ENCODE measurements at regions not wholly inside any gene's neighbourhood (a gene's known extent, or its start where the extent isn't known, plus 50 kb on each side); places are given as distances from the start of the nearest gene placed in this dataset.
"Not testable (repeated sequence)": the region's sequence is repeated elsewhere in the genome, so short reads cannot be mapped to it uniquely, and the experiment has no call there.

DNA sequence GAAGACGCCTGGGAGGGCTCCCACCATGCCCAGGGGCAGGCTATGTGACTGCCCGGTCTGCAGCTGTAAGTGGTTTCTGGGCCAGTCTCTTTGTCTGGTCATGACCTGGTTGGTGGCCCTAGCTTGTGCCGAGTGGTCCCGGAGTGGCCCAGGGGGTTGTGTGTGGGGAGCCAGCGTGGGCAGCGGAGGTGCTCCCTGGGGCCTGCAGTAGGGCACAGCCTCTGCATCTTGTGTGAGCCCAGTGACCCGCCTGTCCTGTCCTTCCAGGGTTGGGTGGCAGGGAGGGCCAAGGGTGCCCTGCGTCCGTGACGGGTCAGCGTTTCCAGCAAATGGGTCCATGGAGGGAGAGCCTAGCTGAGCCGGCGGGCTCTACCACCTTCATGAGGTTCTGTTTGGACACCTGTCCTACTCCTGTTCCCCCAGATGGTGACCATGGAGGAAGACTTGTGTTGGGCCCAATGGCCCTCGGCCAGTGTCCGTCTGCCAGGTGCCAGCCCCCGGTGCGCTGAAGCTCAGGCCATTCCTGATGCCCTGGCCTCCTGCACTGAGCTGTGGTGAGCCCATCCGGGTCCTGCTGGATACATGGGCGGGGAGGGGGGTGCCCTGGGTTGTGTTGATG is 215.4 kb downstream of the SNRPN start:
- no peak for DNase-seq (ENCODE audit: low read depth)
- TF ChIP-seq, protein P1, sequence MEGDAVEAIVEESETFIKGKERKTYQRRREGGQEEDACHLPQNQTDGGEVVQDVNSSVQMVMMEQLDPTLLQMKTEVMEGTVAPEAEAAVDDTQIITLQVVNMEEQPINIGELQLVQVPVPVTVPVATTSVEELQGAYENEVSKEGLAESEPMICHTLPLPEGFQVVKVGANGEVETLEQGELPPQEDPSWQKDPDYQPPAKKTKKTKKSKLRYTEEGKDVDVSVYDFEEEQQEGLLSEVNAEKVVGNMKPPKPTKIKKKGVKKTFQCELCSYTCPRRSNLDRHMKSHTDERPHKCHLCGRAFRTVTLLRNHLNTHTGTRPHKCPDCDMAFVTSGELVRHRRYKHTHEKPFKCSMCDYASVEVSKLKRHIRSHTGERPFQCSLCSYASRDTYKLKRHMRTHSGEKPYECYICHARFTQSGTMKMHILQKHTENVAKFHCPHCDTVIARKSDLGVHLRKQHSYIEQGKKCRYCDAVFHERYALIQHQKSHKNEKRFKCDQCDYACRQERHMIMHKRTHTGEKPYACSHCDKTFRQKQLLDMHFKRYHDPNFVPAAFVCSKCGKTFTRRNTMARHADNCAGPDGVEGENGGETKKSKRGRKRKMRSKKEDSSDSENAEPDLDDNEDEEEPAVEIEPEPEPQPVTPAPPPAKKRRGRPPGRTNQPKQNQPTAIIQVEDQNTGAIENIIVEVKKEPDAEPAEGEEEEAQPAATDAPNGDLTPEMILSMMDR (IDR thresholded peaks at IDR 0.05; ENCODE audit: insufficient read depth, low read depth, low read length, missing control alignments), result no peak
- no peak overlapping the region for H3K4me3 ChIP-seq (ENCODE audit: low read depth, low read length)

DNA sequence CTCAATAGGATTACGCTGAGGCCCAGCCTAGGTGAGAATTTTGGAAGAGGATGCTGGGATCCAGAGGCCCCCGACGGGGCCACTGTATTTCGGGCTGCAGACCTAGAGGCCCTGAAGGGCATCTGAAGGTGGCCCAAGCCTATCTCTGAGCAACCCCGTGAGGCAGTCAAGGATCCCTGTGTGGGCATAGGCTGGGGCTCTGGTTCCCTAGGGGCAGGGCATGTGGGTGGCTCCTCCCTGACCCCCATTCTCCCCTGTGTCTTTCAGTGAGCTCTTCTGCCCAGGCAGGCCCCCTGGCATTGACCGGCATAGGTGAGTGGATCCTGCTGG is 216.0 kb downstream of the SNRPN start:
- TF ChIP-seq, protein P1 (IDR thresholded peaks at IDR 0.05; ENCODE audit: insufficient read depth, low read depth, low read length, missing control alignments), result no peak
- DNase-seq (ENCODE audit: low read depth), result no peak
- H3K4me3 ChIP-seq (ENCODE audit: low read depth, low read length), result no peak overlapping the region

DNA sequence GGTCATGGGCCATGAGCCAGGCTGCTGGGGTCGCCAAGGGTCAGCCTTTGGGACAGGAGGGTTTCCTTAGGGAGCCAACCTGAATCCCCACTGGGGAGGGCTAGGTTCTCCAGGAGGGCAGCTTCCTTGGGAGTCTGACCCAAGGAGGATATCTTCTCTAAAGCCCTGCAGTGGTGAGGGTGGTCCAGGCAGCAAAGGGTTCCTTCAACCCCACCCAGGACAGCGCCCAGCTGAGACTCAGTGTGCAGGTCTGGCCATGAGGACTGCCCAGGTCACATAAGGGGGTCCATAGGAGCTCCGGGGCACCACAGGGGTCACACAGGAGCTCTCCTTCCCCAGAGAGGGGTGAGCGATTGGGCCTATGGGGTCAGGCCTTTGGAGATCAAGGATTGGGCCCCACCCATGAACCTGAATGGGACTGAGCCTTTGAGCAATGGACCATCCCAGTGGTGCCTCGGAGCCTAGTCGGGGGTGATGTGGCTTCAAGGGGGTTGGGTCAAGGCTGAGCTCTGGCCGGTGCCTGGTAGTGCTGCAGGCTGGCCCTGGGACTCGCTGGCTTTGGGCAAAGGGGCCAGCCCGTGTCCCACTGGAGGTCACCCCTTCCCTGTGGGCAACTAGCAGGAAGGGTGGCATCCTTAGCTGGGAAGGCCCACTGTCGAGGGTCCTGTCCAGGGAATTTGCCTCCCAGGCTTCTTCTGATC is 216.5 kb downstream of the SNRPN start:
- TF ChIP-seq, protein P1 (IDR thresholded peaks at IDR 0.05; ENCODE audit: insufficient read depth, low read depth, low read length, missing control alignments), result no peak
- DNase-seq (ENCODE audit: low read depth), result no peak
- no peak overlapping the region for H3K4me3 ChIP-seq (ENCODE audit: low read depth, low read length)

DNA sequence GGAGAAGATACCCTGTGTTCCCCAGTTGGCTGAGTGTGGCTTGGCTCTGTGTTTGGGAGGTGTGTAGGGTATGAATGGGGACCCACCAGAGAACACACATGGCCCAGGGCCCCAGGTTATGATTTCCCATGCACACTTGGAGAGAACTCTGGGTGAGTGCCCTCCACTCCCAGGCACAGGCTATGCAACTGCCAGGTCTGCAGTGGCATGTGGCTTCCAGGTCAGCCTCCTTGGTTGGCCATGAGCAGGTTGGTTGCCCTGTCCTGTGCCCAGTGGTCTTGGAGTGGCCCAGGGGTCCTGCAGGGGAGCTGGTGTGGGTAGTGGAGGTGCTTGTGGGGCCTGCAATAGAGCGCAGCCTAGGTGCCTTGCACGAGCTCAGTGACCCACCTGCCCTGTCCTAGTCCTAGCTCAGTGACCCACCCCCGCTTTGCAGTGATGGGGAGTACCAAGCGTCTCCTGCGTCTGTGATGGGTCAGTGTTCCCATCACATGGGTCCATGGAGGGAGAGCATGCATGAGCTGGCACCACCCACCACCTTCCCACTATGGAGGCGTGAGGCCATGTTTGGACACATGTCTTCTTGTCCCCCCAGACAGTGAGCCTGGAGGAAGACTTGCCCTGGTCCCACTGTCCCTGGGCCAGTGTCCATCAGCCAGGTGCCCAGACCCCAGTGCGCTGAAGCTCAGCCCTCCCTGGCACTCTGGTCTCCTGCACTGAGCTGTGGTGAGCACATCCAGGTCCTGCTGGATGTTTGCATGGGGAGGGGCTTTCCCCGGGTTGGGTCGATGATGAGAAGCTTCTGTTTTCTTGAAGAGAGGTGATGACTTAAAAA is 217.3 kb downstream of the SNRPN start:
- no peak overlapping the region for H3K4me3 ChIP-seq (ENCODE audit: low read depth, low read length)
- no peak for DNase-seq (ENCODE audit: low read depth)
- TF ChIP-seq, protein P1 (IDR thresholded peaks at IDR 0.05; ENCODE audit: insufficient read depth, low read depth, low read length, missing control alignments), result no peak

DNA sequence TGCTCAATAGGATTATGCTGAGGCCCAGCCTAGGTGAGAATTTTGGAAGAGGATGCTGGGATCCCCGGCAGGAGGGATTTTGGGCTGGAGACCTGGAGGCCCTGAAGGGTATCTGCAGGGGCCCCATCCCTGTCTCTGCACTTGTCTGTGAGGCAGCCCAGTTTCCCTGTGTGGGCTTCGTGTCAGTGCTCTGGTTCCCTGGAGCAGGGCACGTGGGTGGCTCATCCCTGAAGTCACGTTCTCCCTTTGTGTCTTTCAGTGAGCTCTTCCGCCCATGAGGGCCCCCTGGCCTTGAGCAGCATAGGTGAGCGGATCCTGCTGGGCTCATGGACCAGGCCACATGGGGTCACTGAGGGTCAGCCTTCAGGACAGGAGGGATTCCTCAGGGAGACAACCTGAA is 217.9 kb downstream of the SNRPN start:
- H3K4me3 ChIP-seq (ENCODE audit: low read depth, low read length), result no peak overlapping the region
- no peak for DNase-seq (ENCODE audit: low read depth)
- TF ChIP-seq, protein P1 (IDR thresholded peaks at IDR 0.05; ENCODE audit: insufficient read depth, low read depth, low read length, missing control alignments), result no peak

DNA sequence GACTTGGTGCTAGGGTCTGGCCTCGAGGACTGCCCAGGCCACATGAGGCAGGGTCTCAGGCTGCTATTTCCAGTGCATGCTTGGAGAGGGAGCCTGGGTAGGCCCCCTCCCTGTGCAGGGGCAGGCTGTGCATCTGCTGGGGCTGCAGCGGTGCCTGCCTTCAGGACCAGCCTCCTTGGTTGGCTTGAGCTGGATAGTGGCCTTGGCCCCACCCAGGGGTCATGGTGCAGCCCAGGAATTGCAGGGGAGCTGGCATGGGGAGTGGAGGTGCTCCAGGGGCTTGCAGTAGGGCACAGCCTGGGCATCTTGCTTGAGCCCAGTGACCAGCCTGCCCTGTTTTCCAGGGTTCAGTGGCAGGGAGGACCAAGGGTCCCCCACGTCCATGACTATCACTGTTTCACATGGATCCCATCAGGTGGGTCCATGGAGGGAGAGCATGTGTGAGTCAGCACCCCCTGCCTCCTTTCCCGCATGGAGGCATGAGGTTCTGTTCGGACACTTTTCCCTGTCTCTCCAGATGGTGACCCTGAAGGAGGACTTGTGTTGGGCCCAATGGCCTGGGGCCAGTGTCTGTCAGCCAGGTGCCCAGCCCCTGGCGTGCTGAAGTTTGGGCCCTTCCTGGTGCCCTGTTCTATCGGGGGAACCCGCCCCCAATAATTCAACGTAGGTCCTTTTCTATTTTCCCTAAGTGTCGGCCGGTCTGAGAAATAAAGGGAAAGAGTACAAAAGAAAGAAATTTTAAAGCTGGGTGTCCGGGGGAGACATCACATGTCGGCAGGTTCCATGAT is 218.6 kb downstream of the SNRPN start:
- no peak for DNase-seq (ENCODE audit: low read depth)
- no peak overlapping the region for H3K4me3 ChIP-seq (ENCODE audit: low read depth, low read length)
- TF ChIP-seq, protein P1 (IDR thresholded peaks at IDR 0.05; ENCODE audit: insufficient read depth, low read depth, low read length, missing control alignments), result no peak

DNA sequence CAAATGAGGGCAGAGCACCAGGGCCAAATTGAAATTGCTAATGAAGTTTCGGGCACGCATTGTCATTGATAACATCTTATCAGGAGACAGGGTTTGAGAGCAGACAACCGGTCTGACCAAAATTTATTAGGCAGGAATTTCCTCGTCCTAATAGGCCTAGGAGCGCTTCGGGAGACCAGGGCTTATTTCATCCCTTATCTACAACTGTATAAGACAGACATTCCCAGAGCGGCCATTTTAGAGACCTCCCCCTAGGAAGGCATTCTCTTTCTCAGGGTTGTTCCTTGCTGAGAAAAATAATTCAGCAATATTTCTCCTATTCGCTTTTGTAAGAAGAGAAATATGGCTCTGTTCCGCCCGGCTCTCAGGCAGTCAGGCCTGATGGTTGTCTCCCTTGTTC is 219.4 kb downstream of the SNRPN start:
- H3K4me3 ChIP-seq (ENCODE audit: low read depth, low read length); DNase-seq (ENCODE audit: low read depth): not testable (repeated sequence)

Measured in GM12865 (cell line).